Fibroblast of skin of left biceps (primary cell): ENCODE measurements at regions not wholly inside any gene's neighbourhood (a gene's known extent, or its start where the extent isn't known, plus 50 kb on each side); places are given as distances from the start of the nearest gene placed in this dataset.

Experiments used
- DNase-seq, 2 experiments: peaks; one replicate each; pipeline ENCODE4 v3.0.0-alpha.2; 2013; ENCODE audit warnings: low read depth in 2 of 2

- DNase-seq: peak in 1 of 2 experiments; percentile 52
Observed at GRCh38 chr4:175536852-175537453, 275.1 kb downstream of the GPM6A start.

DNA sequence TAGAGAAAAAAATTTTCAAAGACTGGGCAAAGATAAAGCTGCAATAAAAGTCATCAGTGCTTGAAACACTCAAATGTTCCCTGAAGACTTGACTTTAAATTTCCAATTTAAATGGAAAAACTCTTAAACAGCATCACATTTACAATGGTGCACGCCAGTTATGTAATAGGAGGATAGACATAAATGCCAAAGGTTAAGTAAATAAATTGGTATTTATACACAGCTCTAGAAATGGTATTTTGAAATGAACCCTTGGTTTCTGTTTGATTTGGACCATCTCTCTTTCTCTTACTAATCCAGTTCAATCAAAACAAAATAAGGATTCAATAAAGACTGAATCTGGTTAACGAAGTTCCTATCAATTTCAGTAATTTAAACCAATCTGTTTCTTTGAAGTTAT, 272.6 kb downstream of the GPM6A start:
- DNase-seq: no peak

- no peak for DNase-seq
Observed at GRCh38 chr4:175540151-175540550, 271.9 kb downstream of the GPM6A start.

- DNase-seq: no peak
Observed at GRCh38 chr4:175540732-175541131, 271.3 kb downstream of the GPM6A start.

DNA sequence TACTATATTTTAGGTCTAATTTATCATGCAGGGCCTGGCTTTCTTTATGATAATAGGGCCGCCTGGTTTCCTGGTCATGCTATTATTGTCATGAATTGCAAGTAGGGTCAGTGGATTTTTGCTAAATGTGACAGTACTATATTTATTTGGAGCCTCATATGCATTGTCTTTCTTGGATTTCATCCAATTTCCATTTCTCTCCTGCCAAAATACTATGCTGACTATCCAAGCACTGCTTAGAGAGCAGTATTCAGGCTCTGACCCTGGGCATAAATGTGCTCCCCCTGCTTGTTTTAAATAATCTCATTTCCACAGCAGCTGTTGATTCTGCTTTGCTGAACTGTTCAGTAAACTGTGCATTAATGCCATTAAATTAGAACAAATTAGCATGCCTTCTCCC, 269.3 kb downstream of the GPM6A start:
- peak in 1 of 2 experiments; percentile 2 for DNase-seq

DNA sequence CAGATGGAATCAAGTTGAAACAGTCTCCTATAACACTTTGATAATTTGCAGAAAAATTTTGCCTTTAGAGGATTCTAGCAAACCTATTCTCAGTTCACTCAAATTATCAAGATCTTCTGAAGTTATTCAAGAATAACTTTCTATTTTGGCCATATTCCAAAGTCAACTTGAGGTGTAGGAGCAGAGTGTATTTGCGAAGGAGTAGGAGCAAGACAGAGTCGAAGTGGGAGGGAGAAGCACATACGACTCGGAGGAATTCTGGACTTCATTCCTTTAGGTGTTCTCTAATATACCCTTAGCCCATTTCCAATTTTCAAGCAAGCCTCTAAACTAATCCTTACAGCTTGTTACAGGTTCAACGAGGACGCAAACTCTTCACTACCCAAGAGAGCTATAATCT, 252.9 kb downstream of the GPM6A start:
- DNase-seq: no peak

- no peak for DNase-seq
Observed at GRCh38 chr4:175559526-175559925, 252.5 kb downstream of the GPM6A start.

DNA sequence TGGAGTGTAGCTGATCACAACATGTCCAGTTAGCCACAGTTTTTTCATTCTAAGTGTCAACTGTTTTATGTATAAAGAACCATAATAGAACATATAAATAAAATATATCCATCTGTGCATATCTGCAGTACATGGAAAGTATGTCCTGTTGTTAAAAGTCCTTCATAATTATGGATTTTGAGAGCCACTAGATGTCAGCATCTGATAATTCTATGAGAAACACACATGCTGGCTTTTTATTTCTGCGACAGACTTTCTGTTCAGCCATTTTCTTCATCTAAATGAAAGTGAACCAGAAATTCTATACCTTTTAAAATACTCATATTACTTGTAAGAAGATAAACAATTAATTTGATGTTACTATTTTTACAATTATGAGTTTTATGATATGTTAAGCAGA, 251.5 kb downstream of the GPM6A start:
- DNase-seq: no peak

GRCh38 chr4:175561696-175562095, 250.4 kb downstream of the GPM6A start:
- no peak for DNase-seq

DNA sequence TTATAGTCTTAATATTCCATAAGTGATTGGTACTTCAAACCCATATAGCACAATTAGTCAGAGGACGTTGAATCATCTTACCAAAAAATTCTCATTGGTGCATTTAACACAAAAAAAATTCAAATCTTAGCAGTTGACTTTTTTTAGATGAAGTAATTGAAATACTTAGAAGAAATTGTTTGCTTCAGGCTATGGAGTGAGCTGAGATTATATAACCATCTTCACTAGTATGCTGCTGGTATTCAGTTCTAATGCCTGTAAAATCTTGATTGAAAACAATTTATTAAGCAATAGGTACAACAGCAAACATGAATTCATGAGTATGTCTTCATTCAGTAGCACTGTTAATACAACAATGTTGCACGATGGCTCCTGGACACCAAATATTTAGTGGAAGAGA, 250.0 kb downstream of the GPM6A start:
- DNase-seq: no peak

DNA sequence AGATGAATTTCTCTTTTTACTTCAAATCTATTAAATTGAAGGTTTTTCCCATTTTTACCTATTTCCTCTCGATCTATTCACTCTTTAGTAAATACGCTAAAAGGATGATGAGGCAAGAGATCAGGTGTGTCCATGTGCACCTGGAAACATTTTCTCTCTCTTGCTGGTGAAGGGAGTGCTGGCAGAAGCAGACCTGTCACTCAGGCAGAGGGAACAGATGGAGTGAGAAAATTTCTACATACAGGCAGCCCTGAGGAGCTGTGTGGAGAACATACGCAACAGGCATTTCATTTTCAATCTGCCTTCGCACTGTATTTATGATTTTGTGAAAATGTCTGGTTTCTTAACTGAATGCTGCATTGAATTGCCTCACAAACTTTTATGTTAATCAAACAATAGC, 249.5 kb downstream of the GPM6A start:
- DNase-seq: no peak
